ENCODE measurements at regions not wholly inside any gene's neighbourhood (a gene's known extent, or its start where the extent isn't known, plus 50 kb on each side); places are given as distances from the start of the nearest gene placed in this dataset.

GRCh38 chr6:41429506-41430504, 94.4 kb downstream of the NCR2 start:
- no peak for FAIRE-seq

GRCh38 chr6:41430875-41431274, 95.5 kb downstream of the NCR2 start:
- FAIRE-seq: no peak

GRCh38 chr6:41432280-41432679, 96.9 kb downstream of the NCR2 start:
- no peak for FAIRE-seq

- no peak for FAIRE-seq
Measured at GRCh38 chr6:41434803-41435481, 99.5 kb downstream of the NCR2 start.

GRCh38 chr6:41437604-41438003, 102.2 kb downstream of the NCR2 start:
- FAIRE-seq: no peak

GRCh38 chr6:41438746-41439145, 103.3 kb downstream of the NCR2 start:
- no peak for FAIRE-seq

- FAIRE-seq: no peak
Measured at GRCh38 chr6:41439524-41440418, 104.4 kb downstream of the NCR2 start.

GRCh38 chr6:41440958-41441357, 105.2 kb upstream of the FOXP4 start:
- FAIRE-seq: no peak

- FAIRE-seq: no peak
Measured at GRCh38 chr6:41441598-41442351, 104.4 kb upstream of the FOXP4 start.

GRCh38 chr6:41442352-41442672, 103.9 kb upstream of the FOXP4 start:
- no peak for FAIRE-seq

GRCh38 chr6:41442800-41443501, 103.2 kb upstream of the FOXP4 start:
- FAIRE-seq: no peak

- FAIRE-seq: no peak
Measured at GRCh38 chr6:41443616-41444525, 102.3 kb upstream of the FOXP4 start.

GRCh38 chr6:41445261-41445660, 100.9 kb upstream of the FOXP4 start:
- no peak for FAIRE-seq

GRCh38 chr6:41446132-41446531, 100.0 kb upstream of the FOXP4 start:
- no peak for FAIRE-seq

- no peak for FAIRE-seq
Measured at GRCh38 chr6:41446907-41447545, 99.2 kb upstream of the FOXP4 start.

- FAIRE-seq: no peak
Measured at GRCh38 chr6:41448256-41448655, 97.9 kb upstream of the FOXP4 start.

- FAIRE-seq: no peak
Measured at GRCh38 chr6:41449399-41450245, 96.6 kb upstream of the FOXP4 start.

GRCh38 chr6:41450581-41450980, 95.6 kb upstream of the FOXP4 start:
- no peak for FAIRE-seq

- no peak for FAIRE-seq
Measured at GRCh38 chr6:41451039-41451438, 95.1 kb upstream of the FOXP4 start.
